ENCODE measurements at regions not wholly inside any gene's neighbourhood (a gene's known extent, or its start where the extent isn't known, plus 50 kb on each side); places are given as distances from the start of the nearest gene placed in this dataset.

DNA sequence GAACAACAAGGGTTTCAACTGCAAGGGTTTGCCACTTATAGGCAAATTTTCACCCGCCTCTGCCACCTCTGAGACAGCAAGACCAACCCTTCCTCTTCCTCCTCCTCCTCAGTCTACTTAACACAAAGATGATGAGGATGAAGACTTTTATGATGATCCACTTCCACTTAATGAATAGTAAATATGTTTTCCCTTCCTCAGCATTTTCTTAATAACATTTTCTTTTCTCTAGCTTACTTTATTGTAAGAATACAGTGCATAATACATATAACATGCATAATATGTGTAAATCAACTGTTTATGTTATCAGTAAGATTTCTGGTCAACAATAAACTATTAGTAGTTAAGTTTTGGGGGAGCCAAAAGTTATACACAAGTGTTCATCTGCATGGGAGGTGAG is 77.4 kb downstream of the KLF15 start:
- no peaks in the 10 kb centered on the region for H3K36me3 Mint-ChIP-seq (ENCODE audit: unreplicated experiment)
- TF ChIP-seq, protein P1, sequence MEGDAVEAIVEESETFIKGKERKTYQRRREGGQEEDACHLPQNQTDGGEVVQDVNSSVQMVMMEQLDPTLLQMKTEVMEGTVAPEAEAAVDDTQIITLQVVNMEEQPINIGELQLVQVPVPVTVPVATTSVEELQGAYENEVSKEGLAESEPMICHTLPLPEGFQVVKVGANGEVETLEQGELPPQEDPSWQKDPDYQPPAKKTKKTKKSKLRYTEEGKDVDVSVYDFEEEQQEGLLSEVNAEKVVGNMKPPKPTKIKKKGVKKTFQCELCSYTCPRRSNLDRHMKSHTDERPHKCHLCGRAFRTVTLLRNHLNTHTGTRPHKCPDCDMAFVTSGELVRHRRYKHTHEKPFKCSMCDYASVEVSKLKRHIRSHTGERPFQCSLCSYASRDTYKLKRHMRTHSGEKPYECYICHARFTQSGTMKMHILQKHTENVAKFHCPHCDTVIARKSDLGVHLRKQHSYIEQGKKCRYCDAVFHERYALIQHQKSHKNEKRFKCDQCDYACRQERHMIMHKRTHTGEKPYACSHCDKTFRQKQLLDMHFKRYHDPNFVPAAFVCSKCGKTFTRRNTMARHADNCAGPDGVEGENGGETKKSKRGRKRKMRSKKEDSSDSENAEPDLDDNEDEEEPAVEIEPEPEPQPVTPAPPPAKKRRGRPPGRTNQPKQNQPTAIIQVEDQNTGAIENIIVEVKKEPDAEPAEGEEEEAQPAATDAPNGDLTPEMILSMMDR (IDR thresholded peaks at IDR 0.05), result no peak
- no peak overlapping the region for H3K4me3 Mint-ChIP-seq (ENCODE audit: unreplicated experiment)
- no peak for DNase-seq (ENCODE audit: extremely low spot score, unreplicated experiment)
- peaks cover 5% of the 10 kb centered on the region for H3K4me1 Mint-ChIP-seq (ENCODE audit: unreplicated experiment)
- no peaks in the 10 kb centered on the region for H3K27me3 Mint-ChIP-seq (ENCODE audit: unreplicated experiment)
- no peaks in the 10 kb centered on the region for H3K9me3 Mint-ChIP-seq (ENCODE audit: unreplicated experiment)
- H3K27ac Mint-ChIP-seq (ENCODE audit: unreplicated experiment), result no peak overlapping the region

DNA sequence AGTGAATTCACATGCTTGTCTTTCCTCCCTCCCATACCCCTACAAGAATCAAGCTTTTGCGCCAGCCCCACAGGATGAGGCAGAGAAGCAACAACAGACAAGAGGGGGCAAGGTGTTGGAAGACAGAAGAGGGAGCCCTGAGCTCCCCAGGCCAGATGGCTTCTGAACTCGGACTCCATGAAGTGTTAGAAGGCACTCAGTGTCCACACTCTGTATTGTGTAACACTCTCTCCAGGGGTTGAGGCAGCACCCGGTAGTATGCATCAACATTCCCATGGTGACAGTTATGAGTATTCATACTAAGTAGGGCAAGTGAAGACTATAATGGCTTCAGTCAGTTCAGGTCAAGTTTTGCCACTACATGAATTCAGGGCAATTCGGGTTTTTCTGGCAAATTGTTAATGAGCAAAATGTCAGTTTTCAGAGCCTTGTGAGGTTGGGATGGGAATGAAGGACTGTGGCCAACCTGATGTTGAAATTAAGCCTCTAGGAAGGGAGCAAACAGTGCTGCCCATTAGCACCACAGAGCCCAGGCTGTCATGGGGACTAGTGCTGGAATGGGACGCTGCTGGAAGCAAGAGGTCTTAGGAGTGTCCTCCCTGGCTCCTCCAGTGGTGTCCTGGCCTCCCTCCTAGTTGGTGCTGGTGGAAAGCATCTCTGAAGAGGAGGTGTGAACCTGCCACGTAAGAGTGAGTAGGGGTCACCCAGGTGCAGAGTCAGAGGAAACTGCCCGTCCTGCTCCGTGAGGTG is 79.4 kb downstream of the KLF15 start:
- Mint-ChIP-seq H3K27ac (ENCODE audit: unreplicated experiment) (no peak overlapping the region), H3K4me3 (ENCODE audit: unreplicated experiment) (no peak overlapping the region), H3K4me1 (ENCODE audit: unreplicated experiment) (peaks cover 5% of the 10 kb centered on the region), H3K9me3 (ENCODE audit: unreplicated experiment) (no peaks in the 10 kb centered on the region), H3K36me3 (ENCODE audit: unreplicated experiment) (no peaks in the 10 kb centered on the region), H3K27me3 (ENCODE audit: unreplicated experiment) (no peaks in the 10 kb centered on the region)
- DNase-seq (ENCODE audit: extremely low spot score, unreplicated experiment), result no peak
- TF ChIP-seq, protein P1 (IDR thresholded peaks at IDR 0.05), result no peak

DNA sequence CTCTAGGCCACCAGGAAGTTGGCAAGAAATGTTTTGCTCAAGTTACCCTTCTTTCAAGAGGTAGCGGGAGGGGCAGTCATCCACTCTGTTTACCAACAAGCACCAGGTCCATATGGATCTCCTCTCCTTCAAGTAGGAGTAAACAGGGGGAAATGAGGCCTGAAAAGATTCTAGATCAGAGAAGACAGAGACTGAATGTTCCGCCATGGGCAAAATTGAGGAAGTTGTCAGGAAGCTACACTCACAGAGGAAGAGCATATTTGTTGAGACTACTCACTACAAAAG is 81.6 kb downstream of the KLF15 start:
- no peak for DNase-seq (ENCODE audit: extremely low spot score, unreplicated experiment)
- Mint-ChIP-seq H3K36me3 (ENCODE audit: unreplicated experiment) (no peaks in the 10 kb centered on the region), H3K4me3 (ENCODE audit: unreplicated experiment) (no peak overlapping the region), H3K27ac (ENCODE audit: unreplicated experiment) (no peak overlapping the region), H3K4me1 (ENCODE audit: unreplicated experiment) (peaks cover 15% of the 10 kb centered on the region), H3K27me3 (ENCODE audit: unreplicated experiment) (no peaks in the 10 kb centered on the region), H3K9me3 (ENCODE audit: unreplicated experiment) (no peaks in the 10 kb centered on the region)
- TF ChIP-seq, protein P1 (IDR thresholded peaks at IDR 0.05), result no peak

DNA sequence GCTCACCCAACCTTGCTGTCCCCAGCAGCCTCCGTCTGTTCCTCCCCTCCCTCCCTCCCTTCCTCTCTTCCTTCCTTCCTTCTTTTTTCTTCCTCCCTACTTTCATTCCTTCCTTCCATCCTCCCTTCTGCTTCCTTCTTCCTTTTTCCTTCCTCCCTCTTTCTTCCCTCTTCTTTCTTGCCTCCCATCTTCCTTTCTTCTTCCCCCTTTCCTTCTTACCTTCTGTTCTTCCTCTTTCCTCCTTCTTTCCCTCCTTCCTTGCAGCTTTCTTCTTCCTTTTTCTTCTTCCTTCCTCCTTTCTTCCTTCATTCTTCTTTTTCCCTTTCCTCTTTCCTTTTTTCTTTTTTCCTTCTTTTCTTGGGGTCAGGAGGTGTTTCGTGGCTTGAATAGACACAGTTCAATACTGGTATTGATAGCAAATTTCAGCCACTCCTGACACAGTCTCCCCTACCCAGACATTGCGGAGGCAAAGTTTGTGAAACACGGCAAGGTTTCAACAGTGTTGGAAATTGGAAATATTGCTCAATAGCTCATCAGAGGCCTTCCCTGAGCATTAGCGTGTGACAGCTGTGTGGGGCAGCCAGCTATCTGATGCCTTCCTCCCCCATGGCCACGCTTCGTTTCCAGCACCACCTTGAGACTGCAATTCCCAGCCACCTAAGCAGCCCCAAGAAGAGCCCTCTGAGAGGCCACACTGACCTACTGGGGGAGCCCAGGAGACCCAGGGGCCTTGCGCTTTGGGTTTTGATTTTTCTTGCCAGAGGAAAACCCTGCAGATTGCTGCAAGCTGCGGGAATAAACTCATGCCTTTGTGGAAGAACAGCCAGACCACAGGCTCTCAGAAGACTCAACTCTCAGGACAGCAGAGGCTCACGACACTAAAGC is 82.2 kb downstream of the KLF15 start:
- TF ChIP-seq, protein P1 (IDR thresholded peaks at IDR 0.05), result no peak
- peaks cover 20% of the 10 kb centered on the region for H3K4me1 Mint-ChIP-seq (ENCODE audit: unreplicated experiment)
- H3K36me3 Mint-ChIP-seq (ENCODE audit: unreplicated experiment), result no peaks in the 10 kb centered on the region
- DNase-seq (ENCODE audit: extremely low spot score, unreplicated experiment), result no peak
- H3K27me3 Mint-ChIP-seq (ENCODE audit: unreplicated experiment), result no peaks in the 10 kb centered on the region
- no peak overlapping the region for H3K27ac Mint-ChIP-seq (ENCODE audit: unreplicated experiment)
- no peaks in the 10 kb centered on the region for H3K9me3 Mint-ChIP-seq (ENCODE audit: unreplicated experiment)
- no peak overlapping the region for H3K4me3 Mint-ChIP-seq (ENCODE audit: unreplicated experiment)

DNA sequence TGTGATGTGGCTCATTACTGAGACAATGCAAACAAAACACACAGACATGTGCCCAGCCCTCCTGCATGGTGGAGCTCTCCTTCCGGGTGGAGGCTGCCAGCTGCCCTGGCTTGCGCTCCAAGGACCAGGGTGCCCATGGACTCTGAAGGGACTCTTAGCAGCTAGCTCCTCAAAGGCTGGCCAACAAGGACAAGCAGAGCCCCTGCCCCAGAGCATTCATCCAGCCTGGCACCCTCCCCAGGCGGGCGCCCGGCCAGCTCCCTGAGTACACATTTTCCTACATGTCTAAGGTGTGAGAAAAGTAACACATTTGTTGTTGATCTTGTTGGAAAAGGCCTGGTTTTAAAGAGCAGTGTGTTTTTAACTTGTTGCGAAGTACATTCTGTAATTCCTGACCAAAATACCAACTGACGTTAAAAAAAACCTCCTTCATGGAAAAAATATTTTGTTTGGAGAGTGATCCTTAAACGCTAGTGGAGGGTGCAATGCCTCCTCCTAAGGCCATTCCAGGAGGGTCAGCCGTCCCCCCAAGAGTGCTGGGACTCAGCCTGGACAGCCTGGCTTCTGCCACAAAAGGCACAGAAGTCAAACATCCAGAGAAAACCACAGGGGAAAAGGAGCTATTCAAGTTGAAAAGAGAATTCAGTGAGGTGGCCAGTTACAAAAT is 86.9 kb downstream of the KLF15 start:
- H3K4me3 Mint-ChIP-seq (ENCODE audit: unreplicated experiment), result no peak overlapping the region
- H3K9me3 Mint-ChIP-seq (ENCODE audit: unreplicated experiment), result no peaks in the 10 kb centered on the region
- no peaks in the 10 kb centered on the region for H3K27me3 Mint-ChIP-seq (ENCODE audit: unreplicated experiment)
- H3K27ac Mint-ChIP-seq (ENCODE audit: unreplicated experiment), result peak overlapping the region; percentile 91
- no peaks in the 10 kb centered on the region for H3K36me3 Mint-ChIP-seq (ENCODE audit: unreplicated experiment)
- peak; percentile 83 for DNase-seq (ENCODE audit: extremely low spot score, unreplicated experiment)
- TF ChIP-seq, protein P1 (IDR thresholded peaks at IDR 0.05), result no peak
- H3K4me1 Mint-ChIP-seq (ENCODE audit: unreplicated experiment), result peaks cover 48% of the 10 kb centered on the region

All from osteocyte (in vitro differentiated cells).